IPS DF 6.9 (cell line): ENCODE measurements at regions not wholly inside any gene's neighbourhood (a gene's known extent, or its start where the extent isn't known, plus 50 kb on each side); places are given as distances from the start of the nearest gene placed in this dataset.
"Not testable (repeated sequence)": the region's sequence is repeated elsewhere in the genome, so short reads cannot be mapped to it uniquely, and the experiment has no call there.

ENCODE experiments used
- DNase-seq: peaks from one replicate; pipeline ENCODE4 v3.0.0-alpha.2; 2013; ENCODE audit warnings: low read depth, low spot score
- H3K27ac ChIP-seq: one replicate; pipeline ENCODE4 v1.5.1; 2013; ENCODE audit warnings: low read length, control low read depth
- H3K27me3 ChIP-seq: 2 replicates; pipeline ENCODE4 v1.6.1; 2013; ENCODE audit warnings: mild to moderate bottlenecking, low read length; ENCODE audit not compliant: control insufficient read depth, insufficient read depth
- H3K36me3 ChIP-seq: 2 replicates; pipeline ENCODE4 v1.6.1; 2013; ENCODE audit warnings: low read length; ENCODE audit not compliant: control insufficient read depth, insufficient read depth
- H3K4me1 ChIP-seq: 2 replicates; pipeline ENCODE4 v1.6.1; 2013; ENCODE audit warnings: low read length; ENCODE audit not compliant: control insufficient read depth, insufficient read depth
- H3K4me3 ChIP-seq: 2 replicates; pipeline ENCODE4 v1.5.1; 2013; ENCODE audit warnings: mild to moderate bottlenecking, low read length
- H3K9me3 ChIP-seq: 2 replicates; pipeline ENCODE4 v1.6.1; 2013; ENCODE audit warnings: low read length, inconsistent platforms; ENCODE audit not compliant: control insufficient read depth, insufficient read depth
- WGBS: extraction: QIAGEN DNeasy Blood & Tissue Kit; methylation state at CpG from one replicate; pipeline ENCODE4 v1.1.7; 2013; ENCODE audit warnings: mixed read lengths, missing lambda C conversion rate; ENCODE audit not compliant: insufficient read length, insufficient coverage; 5-methylcytosine and 5-hydroxymethylcytosine counted together

- Histone ChIP-seq H3K27me3 (no peaks in the 10 kb centered on the region), H3K9me3 (no peaks in the 10 kb centered on the region), H3K27ac (no peak overlapping the region), H3K4me1 (no peaks in the 10 kb centered on the region), H3K4me3 (no peak overlapping the region), H3K36me3 (no peaks in the 10 kb centered on the region)
- DNase-seq = no peak
- WGBS = no CpG with 5 or more reads among the region's 3 CpGs
Measured at GRCh38 chr5:106258591-106259125, 1412.1 kb downstream of the EFNA5 start.

GRCh38 chr5:106254784-106255183, 1416.0 kb downstream of the EFNA5 start:
- DNase-seq = peak; percentile 67
- no CpG with 5 or more reads among the region's 1 CpG for WGBS
- no peak overlapping the region for H3K27ac ChIP-seq

GRCh38 chr5:106246044-106246745, 1424.5 kb downstream of the EFNA5 start:
- H3K27ac ChIP-seq, H3K36me3 ChIP-seq, DNase-seq, H3K27me3 ChIP-seq, H3K9me3 ChIP-seq, H3K4me1 ChIP-seq, H3K4me3 ChIP-seq: not testable (repeated sequence)
- no CpG with 5 or more reads among the region's 46 CpGs for WGBS

More at GRCh38 chr5:106254784-106255183, 1416.0 kb downstream of the EFNA5 start:
- Histone ChIP-seq H3K4me3 (no peak overlapping the region), H3K36me3 (no peaks in the 10 kb centered on the region), H3K9me3 (no peaks in the 10 kb centered on the region), H3K27me3 (no peaks in the 10 kb centered on the region), H3K4me1 (no peaks in the 10 kb centered on the region)

GRCh38 chr5:106241409-106241808, 1429.3 kb downstream of the EFNA5 start:
- no peak for DNase-seq
- Histone ChIP-seq H3K36me3 (no peaks in the 10 kb centered on the region), H3K27ac (no peak overlapping the region), H3K27me3 (no peaks in the 10 kb centered on the region), H3K9me3 (no peaks in the 10 kb centered on the region), H3K4me1 (no peaks in the 10 kb centered on the region), H3K4me3 (no peak overlapping the region)

GRCh38 chr5:106205916-106206571, 1464.7 kb downstream of the EFNA5 start:
- Histone ChIP-seq H3K27ac (no peak overlapping the region), H3K36me3 (no peaks in the 10 kb centered on the region), H3K4me1 (no peaks in the 10 kb centered on the region), H3K27me3 (no peaks in the 10 kb centered on the region), H3K4me3 (no peak overlapping the region), H3K9me3 (no peaks in the 10 kb centered on the region)
- WGBS = no CpG with 5 or more reads among the region's 25 CpGs
- no peak for DNase-seq

GRCh38 chr5:106202035-106202434, 1468.7 kb downstream of the EFNA5 start:
- no peaks in the 10 kb centered on the region for H3K36me3 ChIP-seq
- no peaks in the 10 kb centered on the region for H3K4me1 ChIP-seq
- H3K9me3 ChIP-seq = no peaks in the 10 kb centered on the region
- no CpG with 5 or more reads among the region's 2 CpGs for WGBS
- H3K27ac ChIP-seq = no peak overlapping the region
- no peak for DNase-seq
- H3K4me3 ChIP-seq = no peak overlapping the region
- H3K27me3 ChIP-seq = no peaks in the 10 kb centered on the region

GRCh38 chr5:106200971-106201370, 1469.8 kb downstream of the EFNA5 start:
- H3K27ac ChIP-seq = no peak overlapping the region
- WGBS = no CpG with 5 or more reads among the region's 4 CpGs
- H3K36me3 ChIP-seq = no peaks in the 10 kb centered on the region
- H3K27me3 ChIP-seq = no peaks in the 10 kb centered on the region
- no peaks in the 10 kb centered on the region for H3K9me3 ChIP-seq
- no peak overlapping the region for H3K4me3 ChIP-seq
- no peak for DNase-seq
- H3K4me1 ChIP-seq = no peaks in the 10 kb centered on the region

- Histone ChIP-seq H3K27ac (no peak overlapping the region), H3K36me3 (no peaks in the 10 kb centered on the region), H3K4me1 (no peaks in the 10 kb centered on the region), H3K27me3 (no peaks in the 10 kb centered on the region), H3K4me3 (no peak overlapping the region), H3K9me3 (no peaks in the 10 kb centered on the region)
- no peak for DNase-seq
- WGBS = no CpG with 5 or more reads among the region's 5 CpGs
Measured at GRCh38 chr5:106195679-106196474, 1474.9 kb downstream of the EFNA5 start.

- no peak for DNase-seq
- H3K27me3 ChIP-seq = no peaks in the 10 kb centered on the region
- H3K4me1 ChIP-seq = no peaks in the 10 kb centered on the region
- no peaks in the 10 kb centered on the region for H3K36me3 ChIP-seq
- no peak overlapping the region for H3K4me3 ChIP-seq
- WGBS = no CpG with 5 or more reads among the region's 3 CpGs
- H3K27ac ChIP-seq = no peak overlapping the region
- H3K9me3 ChIP-seq = no peaks in the 10 kb centered on the region
Measured at GRCh38 chr5:106189121-106189809, 1481.5 kb downstream of the EFNA5 start.

GRCh38 chr5:106185661-106186081, 1485.1 kb downstream of the EFNA5 start:
- Histone ChIP-seq H3K27me3 (no peaks in the 10 kb centered on the region), H3K36me3 (no peaks in the 10 kb centered on the region), H3K27ac (no peak overlapping the region), H3K4me3 (no peak overlapping the region), H3K4me1 (no peaks in the 10 kb centered on the region), H3K9me3 (no peaks in the 10 kb centered on the region)
- no CpG with 5 or more reads among the region's 3 CpGs for WGBS
- no peak for DNase-seq
